ENCODE measurements at regions not wholly inside any gene's neighbourhood (a gene's known extent, or its start where the extent isn't known, plus 50 kb on each side); places are given as distances from the start of the nearest gene placed in this dataset.

DNA sequence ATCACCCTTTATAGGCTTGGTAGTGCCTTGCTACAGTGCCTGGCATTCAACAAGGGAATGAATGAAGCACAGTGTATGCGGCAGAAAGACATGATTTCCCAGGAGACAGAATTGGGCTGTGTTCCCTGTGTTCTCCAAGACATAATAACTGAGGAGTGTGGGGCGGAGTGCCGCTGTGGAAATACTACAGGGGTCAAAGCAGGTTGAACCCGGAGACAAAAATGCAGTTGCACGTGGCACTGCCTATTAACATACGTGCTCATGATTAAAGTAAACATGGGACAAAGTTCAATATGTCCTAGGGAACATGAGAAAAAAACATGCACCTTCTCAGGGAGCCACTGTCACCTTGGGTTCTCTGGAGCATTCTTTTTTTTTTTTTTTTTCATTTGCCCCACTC, 820.8 kb downstream of the RPA4 start (continued):
- TF ChIP-seq, protein P1, sequence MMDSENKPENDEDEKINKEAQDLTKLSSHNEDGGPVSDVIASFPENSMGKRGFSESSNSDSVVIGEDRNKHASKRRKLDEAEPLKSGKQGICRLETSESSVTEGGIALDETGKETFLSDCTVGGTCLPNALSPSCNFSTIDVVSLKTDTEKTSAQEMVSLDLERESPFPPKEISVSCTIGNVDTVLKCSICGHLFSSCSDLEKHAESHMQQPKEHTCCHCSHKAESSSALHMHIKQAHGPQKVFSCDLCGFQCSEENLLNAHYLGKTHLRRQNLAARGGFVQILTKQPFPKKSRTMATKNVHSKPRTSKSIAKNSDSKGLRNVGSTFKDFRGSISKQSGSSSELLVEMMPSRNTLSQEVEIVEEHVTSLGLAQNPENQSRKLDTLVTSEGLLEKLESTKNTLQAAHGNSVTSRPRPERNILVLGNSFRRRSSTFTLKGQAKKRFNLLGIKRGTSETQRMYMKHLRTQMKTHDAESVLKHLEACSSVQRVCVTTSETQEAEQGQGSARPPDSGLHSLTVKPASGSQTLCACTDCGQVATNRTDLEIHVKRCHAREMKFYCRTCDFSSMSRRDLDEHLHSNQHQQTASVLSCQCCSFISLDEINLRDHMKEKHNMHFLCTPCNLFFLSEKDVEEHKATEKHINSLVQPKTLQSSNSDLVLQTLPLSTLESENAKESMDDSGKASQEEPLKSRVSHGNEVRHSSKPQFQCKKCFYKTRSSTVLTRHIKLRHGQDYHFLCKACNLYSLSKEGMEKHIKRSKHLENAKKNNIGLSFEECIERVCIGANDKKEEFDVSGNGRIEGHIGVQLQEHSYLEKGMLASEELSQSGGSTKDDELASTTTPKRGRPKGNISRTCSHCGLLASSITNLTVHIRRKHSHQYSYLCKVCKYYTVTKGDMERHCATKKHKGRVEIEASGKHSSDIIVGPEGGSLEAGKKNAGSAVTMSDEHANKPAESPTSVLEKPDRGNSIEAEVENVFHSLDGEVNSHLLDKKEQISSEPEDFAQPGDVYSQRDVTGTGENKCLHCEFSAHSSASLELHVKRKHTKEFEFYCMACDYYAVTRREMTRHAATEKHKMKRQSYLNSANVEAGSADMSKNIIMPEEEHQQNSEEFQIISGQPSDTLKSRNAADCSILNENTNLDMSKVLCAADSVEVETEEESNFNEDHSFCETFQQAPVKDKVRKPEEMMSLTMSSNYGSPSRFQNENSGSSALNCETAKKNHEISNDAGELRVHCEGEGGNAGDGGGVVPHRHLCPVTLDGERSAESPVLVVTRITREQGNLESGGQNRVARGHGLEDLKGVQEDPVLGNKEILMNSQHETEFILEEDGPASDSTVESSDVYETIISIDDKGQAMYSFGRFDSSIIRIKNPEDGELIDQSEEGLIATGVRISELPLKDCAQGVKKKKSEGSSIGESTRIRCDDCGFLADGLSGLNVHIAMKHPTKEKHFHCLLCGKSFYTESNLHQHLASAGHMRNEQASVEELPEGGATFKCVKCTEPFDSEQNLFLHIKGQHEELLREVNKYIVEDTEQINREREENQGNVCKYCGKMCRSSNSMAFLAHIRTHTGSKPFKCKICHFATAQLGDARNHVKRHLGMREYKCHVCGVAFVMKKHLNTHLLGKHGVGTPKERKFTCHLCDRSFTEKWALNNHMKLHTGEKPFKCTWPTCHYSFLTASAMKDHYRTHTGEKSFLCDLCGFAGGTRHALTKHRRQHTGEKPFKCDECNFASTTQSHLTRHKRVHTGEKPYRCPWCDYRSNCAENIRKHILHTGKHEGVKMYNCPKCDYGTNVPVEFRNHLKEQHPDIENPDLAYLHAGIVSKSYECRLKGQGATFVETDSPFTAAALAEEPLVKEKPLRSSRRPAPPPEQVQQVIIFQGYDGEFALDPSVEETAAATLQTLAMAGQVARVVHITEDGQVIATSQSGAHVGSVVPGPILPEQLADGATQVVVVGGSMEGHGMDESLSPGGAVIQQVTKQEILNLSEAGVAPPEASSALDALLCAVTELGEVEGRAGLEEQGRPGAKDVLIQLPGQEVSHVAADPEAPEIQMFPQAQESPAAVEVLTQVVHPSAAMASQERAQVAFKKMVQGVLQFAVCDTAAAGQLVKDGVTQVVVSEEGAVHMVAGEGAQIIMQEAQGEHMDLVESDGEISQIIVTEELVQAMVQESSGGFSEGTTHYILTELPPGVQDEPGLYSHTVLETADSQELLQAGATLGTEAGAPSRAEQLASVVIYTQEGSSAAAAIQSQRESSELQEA (IDR thresholded peaks at IDR 0.05; ENCODE audit: low read depth) = no peak
- TF ChIP-seq ELF2 (CRISPR knock-in tag; IDR thresholded peaks at IDR 0.05) = no peak

DNA sequence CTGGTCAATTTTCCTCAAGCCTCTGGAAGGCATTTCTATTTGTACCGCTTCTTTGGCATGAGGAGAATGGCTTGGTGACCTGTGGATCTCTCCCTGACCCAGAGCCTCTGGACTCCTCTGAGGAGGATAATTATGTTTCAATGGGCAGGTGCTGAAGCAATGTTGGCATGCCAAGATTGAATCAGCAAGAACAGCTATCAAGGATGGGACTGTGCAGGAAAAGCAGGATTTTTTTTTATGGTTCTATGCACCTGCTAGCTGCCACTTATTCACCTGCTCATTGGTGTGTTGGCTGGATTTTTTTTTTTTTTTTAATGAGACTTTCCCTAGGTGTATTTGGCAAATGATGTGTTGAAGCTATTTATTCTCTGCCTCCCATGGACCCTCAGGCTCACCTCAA, 821.2 kb downstream of the RPA4 start:
- intact Hi-C loops (cut with micrococcal nuclease) (no loop called here), in situ Hi-C loops (cut with MboI) (no loop called here)
- Histone ChIP-seq H3K9me1 (ENCODE audit: control insufficient read depth, insufficient read depth, low read length) (no peaks in the 10 kb centered on the region), H3K4me2 (ENCODE audit: insufficient read depth, low read length) (no peak overlapping the region), H3K79me2 (ENCODE audit: control insufficient read depth, insufficient read depth, low read length) (no peaks in the 10 kb centered on the region), H3K9me3 (replicated peaks; ENCODE audit: control insufficient read depth, insufficient read depth, low read depth, low read length) (no peaks in the 10 kb centered on the region), H3K4me1 (replicated peaks in 1 of 2; ENCODE audit: control insufficient read depth in 2 of 2, insufficient read depth in 2 of 2, low read length in 2 of 2) (no peaks in the 10 kb centered on the region), H3K36me3 (ENCODE audit: control insufficient read depth, insufficient read depth, low read length) (no peaks in the 10 kb centered on the region), H3K9ac (ENCODE audit: insufficient read depth in 1 of 2, low read depth in 2 of 2, low read length in 2 of 2) (no peak overlapping the region), H3K4me3 (no peak overlapping the region), H4K20me1 (replicated peaks; ENCODE audit: control insufficient read depth, insufficient read depth, low read length) (no peaks in the 10 kb centered on the region), H3K27me3 (ENCODE audit: control insufficient read depth in 2 of 2, insufficient read depth in 2 of 2, low read length in 2 of 2) (no peaks in the 10 kb centered on the region), H3K27ac (ENCODE audit: extremely low read depth, low read depth, low read length) (no peak overlapping the region), H2AFZ (ENCODE audit: low read depth, low read length) (no peak overlapping the region)
- FAIRE-seq (no peak), ATAC-seq (no peak), DNase-seq (ENCODE audit: extremely low read depth in 1 of 4, low spot score in 3 of 4) (no peak)
- ChIA-PET POLR2A (no interaction called here), CTCF (ENCODE audit: low intra/inter-chr PET ratio) (no interaction called here)
- no CpG with 5 or more reads among the region's 1 CpG for WGBS (ENCODE audit: insufficient coverage, low coverage, missing lambda C conversion rate)
- BruUV-seq (replicated peaks) = no TSS peak
- TF ChIP-seq CTBP1 (IDR thresholded peaks at IDR 0.05; ENCODE audit: borderline replicate concordance) = no peak
- no peak for TF ChIP-seq CAMTA2 (CRISPR knock-in tag; conservative IDR thresholded peaks at IDR 0.05)
- TF ChIP-seq, protein P2, sequence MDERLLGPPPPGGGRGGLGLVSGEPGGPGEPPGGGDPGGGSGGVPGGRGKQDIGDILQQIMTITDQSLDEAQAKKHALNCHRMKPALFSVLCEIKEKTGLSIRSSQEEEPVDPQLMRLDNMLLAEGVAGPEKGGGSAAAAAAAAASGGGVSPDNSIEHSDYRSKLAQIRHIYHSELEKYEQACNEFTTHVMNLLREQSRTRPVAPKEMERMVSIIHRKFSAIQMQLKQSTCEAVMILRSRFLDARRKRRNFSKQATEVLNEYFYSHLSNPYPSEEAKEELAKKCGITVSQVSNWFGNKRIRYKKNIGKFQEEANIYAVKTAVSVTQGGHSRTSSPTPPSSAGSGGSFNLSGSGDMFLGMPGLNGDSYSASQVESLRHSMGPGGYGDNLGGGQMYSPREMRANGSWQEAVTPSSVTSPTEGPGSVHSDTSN (CRISPR knock-in tag; IDR thresholded peaks at IDR 0.05; ENCODE audit: low read depth) = no peak
- TF ChIP-seq, protein P2 (tag; conservative IDR thresholded peaks at IDR 0.05; ENCODE audit: low read depth) = no peak
- TF ChIP-seq MITF (IDR thresholded peaks at IDR 0.05) = no peak
- no peak for TF ChIP-seq YY1 (IDR thresholded peaks at IDR 0.05; ENCODE audit: borderline replicate concordance in 1 of 3, control insufficient read depth in 1 of 3, extremely low read depth in 1 of 3, insufficient read depth in 3 of 3, insufficient read length in 1 of 3, insufficient replicate concordance in 2 of 3, low read depth in 1 of 3, low read length in 2 of 3)
- TF ChIP-seq ZNF436 (CRISPR knock-in tag; IDR thresholded peaks at IDR 0.05) = no peak
- no peak for TF ChIP-seq MCM3 (IDR thresholded peaks at IDR 0.05)
